ENCODE measurements at regions not wholly inside any gene's neighbourhood (a gene's known extent, or its start where the extent isn't known, plus 50 kb on each side); places are given as distances from the start of the nearest gene placed in this dataset.

GRCh38 chr2:122867941-122868340 is 1112.5 kb downstream of the TSN start:
- Mint-ChIP-seq H3K27me3 (ENCODE audit: insufficient read depth, unreplicated experiment) (no peaks in the 10 kb centered on the region), H3K9me3 (ENCODE audit: unreplicated experiment) (no peaks in the 10 kb centered on the region), H3K4me1 (ENCODE audit: low read depth, unreplicated experiment) (no peaks in the 10 kb centered on the region), H3K4me3 (ENCODE audit: unreplicated experiment) (no peak overlapping the region), H3K36me3 (ENCODE audit: insufficient read depth, unreplicated experiment) (no peaks in the 10 kb centered on the region), H3K27ac (ENCODE audit: unreplicated experiment) (no peak overlapping the region)
- intact Hi-C loops (cut with micrococcal nuclease; ENCODE audit: unreplicated experiment) = no loop called here
- Histone ChIP-seq H3K27me3 (replicated peaks; ENCODE audit: control insufficient read depth, insufficient read depth, low read length) (no peaks in the 10 kb centered on the region), H3K9me3 (no peaks in the 10 kb centered on the region; the same call in 1 of the 2 replicates), H3K4me1 (no peaks in the 10 kb centered on the region), H3K36me3 (ENCODE audit: control insufficient read depth, insufficient read depth, low read length) (no peaks in the 10 kb centered on the region), H3K4me3 (ENCODE audit: low read depth, low read length) (no peak overlapping the region)
- POLR2A ChIA-PET = no interaction called here
- BruUV-seq (replicated peaks) = no TSS peak
- TF ChIP-seq, protein P1, sequence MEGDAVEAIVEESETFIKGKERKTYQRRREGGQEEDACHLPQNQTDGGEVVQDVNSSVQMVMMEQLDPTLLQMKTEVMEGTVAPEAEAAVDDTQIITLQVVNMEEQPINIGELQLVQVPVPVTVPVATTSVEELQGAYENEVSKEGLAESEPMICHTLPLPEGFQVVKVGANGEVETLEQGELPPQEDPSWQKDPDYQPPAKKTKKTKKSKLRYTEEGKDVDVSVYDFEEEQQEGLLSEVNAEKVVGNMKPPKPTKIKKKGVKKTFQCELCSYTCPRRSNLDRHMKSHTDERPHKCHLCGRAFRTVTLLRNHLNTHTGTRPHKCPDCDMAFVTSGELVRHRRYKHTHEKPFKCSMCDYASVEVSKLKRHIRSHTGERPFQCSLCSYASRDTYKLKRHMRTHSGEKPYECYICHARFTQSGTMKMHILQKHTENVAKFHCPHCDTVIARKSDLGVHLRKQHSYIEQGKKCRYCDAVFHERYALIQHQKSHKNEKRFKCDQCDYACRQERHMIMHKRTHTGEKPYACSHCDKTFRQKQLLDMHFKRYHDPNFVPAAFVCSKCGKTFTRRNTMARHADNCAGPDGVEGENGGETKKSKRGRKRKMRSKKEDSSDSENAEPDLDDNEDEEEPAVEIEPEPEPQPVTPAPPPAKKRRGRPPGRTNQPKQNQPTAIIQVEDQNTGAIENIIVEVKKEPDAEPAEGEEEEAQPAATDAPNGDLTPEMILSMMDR (IDR thresholded peaks at IDR 0.05; ENCODE audit: insufficient read depth in 1 of 2, low read depth in 1 of 2, low read length in 1 of 2, severe bottlenecking in 1 of 2, unreplicated experiment in 1 of 2) = no peak
- CTCF ChIA-PET = no interaction called here
- DNase-seq = no peak

DNA sequence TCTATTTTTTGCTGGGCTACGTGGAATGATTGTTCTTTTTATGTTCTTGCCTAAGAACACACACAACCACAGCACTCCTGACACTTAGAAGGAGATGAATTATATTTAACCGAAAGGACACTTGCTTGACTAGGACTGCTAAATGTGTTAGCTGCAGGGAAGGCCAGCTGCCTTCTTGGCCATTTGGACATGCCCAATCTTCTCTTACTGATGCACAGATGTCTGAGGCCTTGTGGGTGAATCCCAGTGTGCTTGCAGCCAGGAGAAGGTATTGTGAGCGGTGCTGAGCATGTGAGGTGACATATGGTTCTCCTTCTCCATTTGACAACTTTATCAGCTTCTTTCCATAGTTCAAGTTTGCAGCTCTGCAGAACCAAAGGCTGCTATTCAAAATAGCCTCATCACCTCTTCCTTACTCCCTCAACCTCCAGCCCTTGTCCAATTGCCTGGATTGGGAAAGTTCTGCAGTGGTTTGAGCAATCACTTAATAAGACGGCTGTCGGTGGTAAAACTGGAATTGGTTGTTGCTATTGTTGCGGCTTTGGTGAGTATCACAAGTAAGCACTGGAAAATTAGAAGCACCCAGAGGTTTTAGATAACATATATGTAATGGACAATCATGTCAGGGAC is 1113.3 kb downstream of the TSN start:
- Mint-ChIP-seq H3K27ac (ENCODE audit: unreplicated experiment) (no peak overlapping the region), H3K4me3 (ENCODE audit: unreplicated experiment) (no peak overlapping the region), H3K4me1 (ENCODE audit: low read depth, unreplicated experiment) (no peaks in the 10 kb centered on the region), H3K36me3 (ENCODE audit: insufficient read depth, unreplicated experiment) (no peaks in the 10 kb centered on the region), H3K27me3 (ENCODE audit: insufficient read depth, unreplicated experiment) (no peaks in the 10 kb centered on the region), H3K9me3 (ENCODE audit: unreplicated experiment) (no peaks in the 10 kb centered on the region)
- TF ChIP-seq, protein P1 (IDR thresholded peaks at IDR 0.05; ENCODE audit: insufficient read depth in 1 of 2, low read depth in 1 of 2, low read length in 1 of 2, severe bottlenecking in 1 of 2, unreplicated experiment in 1 of 2) = no peak
- CTCF ChIA-PET = no interaction called here
- Histone ChIP-seq H3K4me3 (ENCODE audit: low read depth, low read length) (no peak overlapping the region), H3K4me1 (no peaks in the 10 kb centered on the region), H3K9me3 (no peaks in the 10 kb centered on the region; the same call in 1 of the 2 replicates), H3K27me3 (replicated peaks; ENCODE audit: control insufficient read depth, insufficient read depth, low read length) (no peaks in the 10 kb centered on the region), H3K36me3 (ENCODE audit: control insufficient read depth, insufficient read depth, low read length) (no peaks in the 10 kb centered on the region)
- POLR2A ChIA-PET = no interaction called here
- no peak for DNase-seq
- intact Hi-C loops (cut with micrococcal nuclease; ENCODE audit: unreplicated experiment) = no loop called here
- no TSS peak for BruUV-seq (replicated peaks)

GRCh38 chr2:122873951-122874350 is 1118.5 kb downstream of the TSN start:
- no peaks in the 10 kb centered on the region for H3K9me3 Mint-ChIP-seq (ENCODE audit: unreplicated experiment)
- Histone ChIP-seq H3K36me3 (ENCODE audit: control insufficient read depth, insufficient read depth, low read length) (no peaks in the 10 kb centered on the region), H3K4me1 (no peaks in the 10 kb centered on the region), H3K4me3 (ENCODE audit: low read depth, low read length) (no peak overlapping the region), H3K27me3 (replicated peaks; ENCODE audit: control insufficient read depth, insufficient read depth, low read length) (no peaks in the 10 kb centered on the region), H3K9me3 (no peaks in the 10 kb centered on the region; the same call in 1 of the 2 replicates)
- ChIA-PET POLR2A (no interaction called here), CTCF (no interaction called here)
- H3K4me1 Mint-ChIP-seq (ENCODE audit: low read depth, unreplicated experiment) = no peaks in the 10 kb centered on the region
- TF ChIP-seq, protein P1 (IDR thresholded peaks at IDR 0.05; ENCODE audit: insufficient read depth in 1 of 2, low read depth in 1 of 2, low read length in 1 of 2, severe bottlenecking in 1 of 2, unreplicated experiment in 1 of 2) = no peak
- H3K4me3 Mint-ChIP-seq (ENCODE audit: unreplicated experiment) = no peak overlapping the region
- H3K27ac Mint-ChIP-seq (ENCODE audit: unreplicated experiment) = no peak overlapping the region
- BruUV-seq (replicated peaks) = no TSS peak
- H3K36me3 Mint-ChIP-seq (ENCODE audit: insufficient read depth, unreplicated experiment) = no peaks in the 10 kb centered on the region
- intact Hi-C loops (cut with micrococcal nuclease; ENCODE audit: unreplicated experiment) = no loop called here
- no peaks in the 10 kb centered on the region for H3K27me3 Mint-ChIP-seq (ENCODE audit: insufficient read depth, unreplicated experiment)
- DNase-seq = no peak
